ENCODE measurements at regions not wholly inside any gene's neighbourhood (a gene's known extent, or its start where the extent isn't known, plus 50 kb on each side); places are given as distances from the start of the nearest gene placed in this dataset.

DNA sequence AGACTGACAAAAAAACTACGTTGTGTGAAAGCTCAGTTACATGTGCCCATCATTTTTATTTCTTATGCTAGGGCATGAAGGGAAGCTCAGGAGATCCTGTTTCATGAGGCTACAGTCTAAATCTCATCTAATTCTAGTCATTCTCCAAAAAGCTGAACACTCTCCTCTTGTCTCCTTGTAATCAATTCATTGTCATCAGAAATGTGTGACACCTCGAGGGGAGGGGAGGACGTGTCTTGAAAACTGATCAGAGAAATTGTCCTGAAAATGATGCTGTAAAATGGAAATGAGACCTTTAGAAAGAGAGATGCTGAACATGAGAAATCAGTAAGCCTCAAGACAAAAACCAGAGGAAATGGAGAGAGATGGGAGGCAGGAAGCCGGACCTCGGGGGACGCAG lies 103.4 kb downstream of the DAD1 start:
- H3K36me3 ChIP-seq (ENCODE audit: insufficient read depth, low read length), result peaks cover 40% of the 10 kb centered on the region; the same call in 1 of the 2 replicates
- peaks cover 100% of the 10 kb centered on the region for H3K79me2 ChIP-seq (ENCODE audit: insufficient read depth, low read length)
- H3K9ac ChIP-seq (ENCODE audit: low read depth, low read length, poor library complexity, severe bottlenecking), result peak overlapping the region; percentile 98
- no peaks in the 10 kb centered on the region for H3K9me3 ChIP-seq (ENCODE audit: insufficient read depth, low read depth, low read length)
- H3K27me3 ChIP-seq (ENCODE audit: insufficient read depth, low read length, poor library complexity, severe bottlenecking), result no peaks in the 10 kb centered on the region
- H3K4me2 ChIP-seq (ENCODE audit: low read depth, low read length, poor library complexity, severe bottlenecking), result peak overlapping the region; percentile 93
- peak overlapping the region; percentile 77 for H3K4me3 ChIP-seq (ENCODE audit: low read length, poor library complexity, severe bottlenecking)
- no peaks in the 10 kb centered on the region for H3F3A ChIP-seq (ENCODE audit: low read depth)
- TF ChIP-seq, protein P1, sequence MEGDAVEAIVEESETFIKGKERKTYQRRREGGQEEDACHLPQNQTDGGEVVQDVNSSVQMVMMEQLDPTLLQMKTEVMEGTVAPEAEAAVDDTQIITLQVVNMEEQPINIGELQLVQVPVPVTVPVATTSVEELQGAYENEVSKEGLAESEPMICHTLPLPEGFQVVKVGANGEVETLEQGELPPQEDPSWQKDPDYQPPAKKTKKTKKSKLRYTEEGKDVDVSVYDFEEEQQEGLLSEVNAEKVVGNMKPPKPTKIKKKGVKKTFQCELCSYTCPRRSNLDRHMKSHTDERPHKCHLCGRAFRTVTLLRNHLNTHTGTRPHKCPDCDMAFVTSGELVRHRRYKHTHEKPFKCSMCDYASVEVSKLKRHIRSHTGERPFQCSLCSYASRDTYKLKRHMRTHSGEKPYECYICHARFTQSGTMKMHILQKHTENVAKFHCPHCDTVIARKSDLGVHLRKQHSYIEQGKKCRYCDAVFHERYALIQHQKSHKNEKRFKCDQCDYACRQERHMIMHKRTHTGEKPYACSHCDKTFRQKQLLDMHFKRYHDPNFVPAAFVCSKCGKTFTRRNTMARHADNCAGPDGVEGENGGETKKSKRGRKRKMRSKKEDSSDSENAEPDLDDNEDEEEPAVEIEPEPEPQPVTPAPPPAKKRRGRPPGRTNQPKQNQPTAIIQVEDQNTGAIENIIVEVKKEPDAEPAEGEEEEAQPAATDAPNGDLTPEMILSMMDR (conservative IDR thresholded peaks at IDR 0.05; ENCODE audit: low read length), result no peak
- TF ChIP-seq EZH2phosphoT487 (IDR thresholded peaks at IDR 0.05; ENCODE audit: borderline replicate concordance), result no peak
- H3K4me1 ChIP-seq (ENCODE audit: insufficient read depth, low read length, poor library complexity, severe bottlenecking), result peaks cover 99% of the 10 kb centered on the region
- H3K9me2 ChIP-seq (replicated peaks; ENCODE audit: low read depth, low read length), result no peaks in the 10 kb centered on the region
- peaks cover 31% of the 10 kb centered on the region for H4K20me1 ChIP-seq (ENCODE audit: insufficient read depth, low read length, poor library complexity, severe bottlenecking)
- H2AFZ ChIP-seq (ENCODE audit: low read length), result no peak overlapping the region

DNA sequence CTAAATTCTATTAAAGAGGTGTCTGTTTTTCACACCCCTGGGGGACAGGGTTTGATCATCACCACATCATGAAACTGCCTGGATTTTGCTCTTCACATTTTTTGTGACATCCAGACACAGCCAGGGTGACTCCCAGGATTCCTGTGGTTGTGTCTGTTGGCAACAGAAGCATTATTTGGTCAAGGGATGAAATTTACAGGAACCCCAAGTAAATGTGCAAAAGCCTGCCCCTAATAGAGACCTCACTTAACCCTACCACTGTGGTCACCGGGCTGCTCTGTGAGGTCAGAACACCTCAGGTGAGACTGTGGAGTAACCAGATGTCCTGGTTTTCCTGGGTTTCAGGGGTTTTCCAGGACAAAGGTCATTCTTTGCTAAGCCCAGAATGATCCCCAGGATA lies 103.8 kb downstream of the DAD1 start:
- H3K9ac ChIP-seq (ENCODE audit: low read depth, low read length, poor library complexity, severe bottlenecking), result peak overlapping the region; percentile 98
- H3F3A ChIP-seq (ENCODE audit: low read depth), result no peaks in the 10 kb centered on the region
- H3K9me2 ChIP-seq (replicated peaks; ENCODE audit: low read depth, low read length), result no peaks in the 10 kb centered on the region
- TF ChIP-seq EZH2phosphoT487 (IDR thresholded peaks at IDR 0.05; ENCODE audit: borderline replicate concordance), result no peak
- TF ChIP-seq, protein P1 (conservative IDR thresholded peaks at IDR 0.05; ENCODE audit: low read length), result no peak
- H3K4me1 ChIP-seq (ENCODE audit: insufficient read depth, low read length, poor library complexity, severe bottlenecking), result peaks cover 99% of the 10 kb centered on the region
- no peak overlapping the region for H2AFZ ChIP-seq (ENCODE audit: low read length)
- no peaks in the 10 kb centered on the region for H3K9me3 ChIP-seq (ENCODE audit: insufficient read depth, low read depth, low read length)
- no peaks in the 10 kb centered on the region for H3K27me3 ChIP-seq (ENCODE audit: insufficient read depth, low read length, poor library complexity, severe bottlenecking)
- peaks cover 44% of the 10 kb centered on the region; the same call in 1 of the 2 replicates for H3K36me3 ChIP-seq (ENCODE audit: insufficient read depth, low read length)
- H3K4me3 ChIP-seq (ENCODE audit: low read length, poor library complexity, severe bottlenecking), result peak overlapping the region; percentile 77
- peak overlapping the region; percentile 93 for H3K4me2 ChIP-seq (ENCODE audit: low read depth, low read length, poor library complexity, severe bottlenecking)
- peaks cover 31% of the 10 kb centered on the region for H4K20me1 ChIP-seq (ENCODE audit: insufficient read depth, low read length, poor library complexity, severe bottlenecking)
- H3K79me2 ChIP-seq (ENCODE audit: insufficient read depth, low read length), result peaks cover 100% of the 10 kb centered on the region

DNA sequence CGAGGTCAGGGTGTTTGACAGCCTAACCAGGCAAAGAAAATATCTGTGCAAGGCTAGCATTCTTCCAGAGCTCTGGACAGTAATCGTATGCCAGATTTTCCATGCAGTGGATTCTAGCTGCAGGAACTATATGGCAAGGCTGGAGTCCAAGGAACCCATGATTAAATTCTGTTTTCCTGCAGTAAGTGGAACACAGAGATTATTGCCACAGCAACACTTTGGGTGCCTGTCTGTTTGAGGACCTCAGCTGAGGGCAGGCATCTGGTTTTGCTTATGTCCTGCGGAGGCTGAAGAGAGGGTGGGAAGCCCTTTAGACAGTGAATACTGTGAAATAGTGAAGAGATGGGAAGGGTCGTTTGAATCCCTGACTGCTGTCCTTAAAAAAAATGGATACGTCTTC lies 104.4 kb downstream of the DAD1 start:
- peaks cover 99% of the 10 kb centered on the region for H3K4me1 ChIP-seq (ENCODE audit: insufficient read depth, low read length, poor library complexity, severe bottlenecking)
- no peaks in the 10 kb centered on the region for H3K9me3 ChIP-seq (ENCODE audit: insufficient read depth, low read depth, low read length)
- TF ChIP-seq, protein P1 (conservative IDR thresholded peaks at IDR 0.05; ENCODE audit: low read length), result no peak
- H3K9me2 ChIP-seq (replicated peaks; ENCODE audit: low read depth, low read length), result no peaks in the 10 kb centered on the region
- H3K9ac ChIP-seq (ENCODE audit: low read depth, low read length, poor library complexity, severe bottlenecking), result peak overlapping the region; percentile 98
- no peak overlapping the region for H2AFZ ChIP-seq (ENCODE audit: low read length)
- H3K27me3 ChIP-seq (ENCODE audit: insufficient read depth, low read length, poor library complexity, severe bottlenecking), result no peaks in the 10 kb centered on the region
- H3K4me2 ChIP-seq (ENCODE audit: low read depth, low read length, poor library complexity, severe bottlenecking), result peak overlapping the region; percentile 93
- H3K79me2 ChIP-seq (ENCODE audit: insufficient read depth, low read length), result peaks cover 100% of the 10 kb centered on the region
- H3F3A ChIP-seq (ENCODE audit: low read depth), result no peaks in the 10 kb centered on the region
- peaks cover 48% of the 10 kb centered on the region; the same call in 1 of the 2 replicates for H3K36me3 ChIP-seq (ENCODE audit: insufficient read depth, low read length)
- H3K4me3 ChIP-seq (ENCODE audit: low read length, poor library complexity, severe bottlenecking), result peak overlapping the region; percentile 77
- H4K20me1 ChIP-seq (ENCODE audit: insufficient read depth, low read length, poor library complexity, severe bottlenecking), result peaks cover 27% of the 10 kb centered on the region

Data from Loucy (cell line).